H9 (cell line): ENCODE measurements at regions not wholly inside any gene's neighbourhood (a gene's known extent, or its start where the extent isn't known, plus 50 kb on each side); places are given as distances from the start of the nearest gene placed in this dataset.

Experiments
- DNase-seq: peaks from one replicate; pipeline ENCODE4 v3.0.0-alpha.2; 2017
- H2AFZ ChIP-seq: one replicate; pipeline ENCODE4 v1.6.1; 2013; ENCODE audit warnings: mild to moderate bottlenecking, low read length, control low read depth, moderate library complexity
- H2AK5ac ChIP-seq: 2 replicates; pipeline ENCODE4 v1.6.1; 2013; ENCODE audit warnings: low read length, control low read depth, mixed read lengths; ENCODE audit not compliant: insufficient read length
- H2BK120ac ChIP-seq: one replicate; pipeline ENCODE4 v1.6.1; 2013; ENCODE audit warnings: low read depth, mild to moderate bottlenecking, low read length, control low read depth, inconsistent platforms; ENCODE audit not compliant: poor library complexity, severe bottlenecking
- H2BK12ac ChIP-seq: 2 replicates; pipeline ENCODE4 v1.6.1; 2013; ENCODE audit warnings: low read length, control low read depth, mixed read lengths, low read depth; ENCODE audit not compliant: insufficient read length
- H2BK15ac ChIP-seq: 2 replicates; pipeline ENCODE4 v1.6.1; 2013; ENCODE audit warnings: low read depth, low read length, control low read depth
- H2BK20ac ChIP-seq: one replicate; pipeline ENCODE4 v1.6.1; 2013; ENCODE audit warnings: low read depth, mild to moderate bottlenecking, low read length, control low read depth, inconsistent platforms; ENCODE audit not compliant: poor library complexity, severe bottlenecking
- H2BK5ac ChIP-seq: 2 replicates; pipeline ENCODE4 v1.6.1; 2013; ENCODE audit warnings: low read length, control low read depth, mixed read lengths; ENCODE audit not compliant: insufficient read length
- H3K14ac ChIP-seq: 2 replicates; pipeline ENCODE4 v1.6.1; 2013; ENCODE audit warnings: low read length, control low read depth; ENCODE audit not compliant: insufficient read depth
- H3K18ac ChIP-seq: 2 replicates; pipeline ENCODE4 v1.6.1; 2013; ENCODE audit warnings: low read depth, mild to moderate bottlenecking, mixed read lengths, low read length, control low read depth; ENCODE audit not compliant: insufficient read length
- H3K23ac ChIP-seq: 2 replicates; pipeline ENCODE4 v1.6.1; 2013; ENCODE audit warnings: low read length, control low read depth, mixed read lengths, low read depth; ENCODE audit not compliant: insufficient read length
- H3K23me2 ChIP-seq: 2 replicates; pipeline ENCODE4 v1.6.1; 2013; ENCODE audit warnings: low read depth, mild to moderate bottlenecking, mixed read lengths, low read length, control low read depth; ENCODE audit not compliant: insufficient read length, poor library complexity, severe bottlenecking
- H3K27ac ChIP-seq: 2 replicates; pipeline ENCODE4 v1.5.1; 2013; ENCODE audit warnings: low read length, control low read depth, mixed read lengths, low read depth; ENCODE audit not compliant: insufficient read length
- H3K27me3 ChIP-seq: 2 replicates; pipeline ENCODE4 v1.6.1; 2013; ENCODE audit warnings: low read length, control low read depth, inconsistent platforms; ENCODE audit not compliant: insufficient read depth
- H3K4ac ChIP-seq: 2 replicates; pipeline ENCODE4 v1.6.1; 2013; ENCODE audit warnings: low read depth, mild to moderate bottlenecking, control low read depth, inconsistent platforms, low read length, moderate library complexity
- H3K4me1 ChIP-seq: 2 replicates; pipeline ENCODE4 v1.6.1; 2013; ENCODE audit warnings: low read length, control low read depth, inconsistent platforms; ENCODE audit not compliant: insufficient read depth
- H3K4me2 ChIP-seq: 2 replicates; pipeline ENCODE4 v1.6.1; 2013; ENCODE audit warnings: low read length, control low read depth, mixed read lengths; ENCODE audit not compliant: insufficient read length, insufficient read depth
- H3K56ac ChIP-seq: 2 replicates; pipeline ENCODE4 v1.6.1; 2013; ENCODE audit warnings: low read depth, mild to moderate bottlenecking, mixed read lengths, low read length, control low read depth; ENCODE audit not compliant: insufficient read length
- H3K79me1 ChIP-seq: 2 replicates; pipeline ENCODE4 v1.6.1; 2013; ENCODE audit warnings: low read depth, mild to moderate bottlenecking, moderate library complexity, low read length, control low read depth, inconsistent platforms; ENCODE audit not compliant: insufficient read depth, poor library complexity, severe bottlenecking
- H3K79me2 ChIP-seq: 2 replicates; pipeline ENCODE4 v1.6.1; 2013; ENCODE audit warnings: low read length, control low read depth, inconsistent platforms; ENCODE audit not compliant: insufficient read depth
- H3K9ac ChIP-seq: 2 replicates; pipeline ENCODE4 v1.6.1; 2013; ENCODE audit warnings: low read length, control low read depth, mixed read lengths; ENCODE audit not compliant: insufficient read length; ENCODE audit errors: extremely low read depth
- H3K9me3 ChIP-seq: one replicate; pipeline ENCODE4 v1.6.1; 2013; ENCODE audit warnings: low read depth, low read length, inconsistent platforms; ENCODE audit not compliant: control insufficient read depth
- H3T11ph ChIP-seq: one replicate; pipeline ENCODE4 v1.6.1; 2013; ENCODE audit warnings: mild to moderate bottlenecking, low read length, control low read depth, inconsistent platforms
- H4K20me1 ChIP-seq: one replicate; pipeline ENCODE4 v1.6.1; 2013; ENCODE audit not compliant: control insufficient read depth, insufficient read length, insufficient read depth
- H4K5ac ChIP-seq: 2 replicates; pipeline ENCODE4 v1.6.1; 2013; ENCODE audit warnings: low read depth, mild to moderate bottlenecking, mixed read lengths, low read length, control low read depth; ENCODE audit not compliant: insufficient read length
- H4K8ac ChIP-seq: replicated peaks from 2 replicates; pipeline ENCODE4 v1.6.1; 2013; ENCODE audit warnings: low read length, control low read depth, mixed read lengths, low read depth; ENCODE audit not compliant: insufficient read length
- H4K91ac ChIP-seq: 2 replicates; pipeline ENCODE4 v1.6.1; 2013; ENCODE audit warnings: low read depth, mild to moderate bottlenecking, moderate library complexity, mixed read lengths, low read length, control low read depth; ENCODE audit not compliant: insufficient read length
- H3K27ac Mint-ChIP-seq, 3 experiments: 2 replicates in 2 of 3; 3 replicates in 1 of 3; pipeline ENCODE4 v1.8.0; 2020 to 2021; ENCODE audit warnings: mixed read lengths in 3 of 3, mild to moderate bottlenecking in 1 of 3, moderate library complexity in 1 of 3
- H3K27me3 Mint-ChIP-seq: 2 replicates; pipeline ENCODE4 v1.8.0; 2021; ENCODE audit warnings: low read depth, mild to moderate bottlenecking, moderate library complexity, mixed read lengths
- H3K36me3 Mint-ChIP-seq, 3 experiments: 2 replicates in 2 of 3; 3 replicates in 1 of 3; pipeline ENCODE4 v1.8.0; 2020 to 2021; ENCODE audit warnings: low read depth in 3 of 3, mixed read lengths in 3 of 3; ENCODE audit not compliant: insufficient read depth in 1 of 3
- H3K4me1 Mint-ChIP-seq, 2 experiments: 2 replicates each; pipeline ENCODE4 v1.8.0; 2020; ENCODE audit warnings: mixed read lengths in 2 of 2
- H3K4me3 Mint-ChIP-seq, 2 experiments: 2 replicates in 1 of 2; 3 replicates in 1 of 2; pipeline ENCODE4 v1.8.0; 2020 to 2021; ENCODE audit warnings: mild to moderate bottlenecking in 2 of 2, mixed read lengths in 2 of 2, moderate library complexity in 1 of 2
- H3K9me3 Mint-ChIP-seq, 2 experiments: 2 replicates in 1 of 2; 3 replicates in 1 of 2; pipeline ENCODE4 v1.8.0; 2020; ENCODE audit warnings: mild to moderate bottlenecking in 2 of 2, mixed read lengths in 2 of 2, moderate library complexity in 1 of 2
- CTCF ChIP-seq: fragments of 200-600 bp; sonication (generic); conservative IDR thresholded peaks from 3 replicates; pipeline ENCODE4 v1.8.0; 2021; ENCODE audit warnings: antibody characterized with exemption, mild to moderate bottlenecking
- WGBS: extraction: QIAGEN DNeasy Blood & Tissue Kit; methylation state at CpG from one replicate; pipeline ENCODE4 v1.1.7; 2013; ENCODE audit warnings: missing lambda C conversion rate, low lambda C conversion rate, mixed read lengths; ENCODE audit not compliant: insufficient read length; ENCODE audit errors: extremely low coverage; 5-methylcytosine and 5-hydroxymethylcytosine counted together

- H3K79me2 ChIP-seq: no peaks in the 10 kb centered on the region
- no peak overlapping the region for H2AFZ ChIP-seq
- no peak for TF ChIP-seq CTCF
- H3K14ac ChIP-seq: no peak overlapping the region
- no peak overlapping the region for H2AK5ac ChIP-seq
- H4K8ac ChIP-seq: no peak overlapping the region
- Mint-ChIP-seq H3K4me3 (no peak overlapping the region), H3K9me3 (peaks cover 11% of the 10 kb centered on the region in 2 experiments), H3K27ac (no peak overlapping the region), H3K27me3 (peaks cover 1% of the 10 kb centered on the region; the same call in 1 of the 2 replicates), H3K36me3 (peaks cover 0 to 11% (median 3%) of the 10 kb centered on the region in 3 experiments; a peak in 3 of 7 replicates), H3K4me1 (no peaks in the 10 kb centered on the region)
- no peak overlapping the region for H2BK15ac ChIP-seq
- no peak overlapping the region for H2BK20ac ChIP-seq
- H3K9ac ChIP-seq: no peak overlapping the region
- H3K79me1 ChIP-seq: no peaks in the 10 kb centered on the region
- no peaks in the 10 kb centered on the region for H3K23me2 ChIP-seq
- H3T11ph ChIP-seq: no peak overlapping the region
- H4K91ac ChIP-seq: no peak overlapping the region
- H4K20me1 ChIP-seq: no peaks in the 10 kb centered on the region
- no peak overlapping the region for H3K4me2 ChIP-seq
- H3K23ac ChIP-seq: no peak overlapping the region
- H3K27ac ChIP-seq: no peak overlapping the region
- no peak overlapping the region for H3K18ac ChIP-seq
- H2BK120ac ChIP-seq: no peak overlapping the region
- H2BK12ac ChIP-seq: no peak overlapping the region
- H4K5ac ChIP-seq: no peak overlapping the region
- no peaks in the 10 kb centered on the region for H3K27me3 ChIP-seq
- H3K56ac ChIP-seq: no peak overlapping the region
- no peaks in the 10 kb centered on the region for H3K4me1 ChIP-seq
- no peak overlapping the region for H2BK5ac ChIP-seq
- WGBS: no CpG with 5 or more reads among the region's 1 CpG
- H3K4ac ChIP-seq: no peak overlapping the region
- DNase-seq: no peak
- H3K9me3 ChIP-seq: peaks cover 7% of the 10 kb centered on the region
These were observed 328.6 kb downstream of the ETAA1 start for GRCh38 chr2:67725731-67726130.
